NCI-H1417 (cell line): ENCODE measurements at regions not wholly inside any gene's neighbourhood (a gene's known extent, or its start where the extent isn't known, plus 50 kb on each side); places are given as distances from the start of the nearest gene placed in this dataset.
"Not testable (repeated sequence)": the region's sequence is repeated elsewhere in the genome, so short reads cannot be mapped to it uniquely, and the experiment has no call there.

ENCODE experiments used
- DNase-seq, 3 experiments: peaks; one replicate each; lab custom pipeline; 2025; lab: John Stamatoyannopoulos, UW

GRCh38 chr1:8169364-8170058, 143.4 kb upstream of the ERRFI1 start:
- DNase-seq, result peak; percentile 57 to 84 (median 72)

- DNase-seq, result no peak
Measured at GRCh38 chr1:8167936-8168335, 141.8 kb upstream of the ERRFI1 start.

DNA sequence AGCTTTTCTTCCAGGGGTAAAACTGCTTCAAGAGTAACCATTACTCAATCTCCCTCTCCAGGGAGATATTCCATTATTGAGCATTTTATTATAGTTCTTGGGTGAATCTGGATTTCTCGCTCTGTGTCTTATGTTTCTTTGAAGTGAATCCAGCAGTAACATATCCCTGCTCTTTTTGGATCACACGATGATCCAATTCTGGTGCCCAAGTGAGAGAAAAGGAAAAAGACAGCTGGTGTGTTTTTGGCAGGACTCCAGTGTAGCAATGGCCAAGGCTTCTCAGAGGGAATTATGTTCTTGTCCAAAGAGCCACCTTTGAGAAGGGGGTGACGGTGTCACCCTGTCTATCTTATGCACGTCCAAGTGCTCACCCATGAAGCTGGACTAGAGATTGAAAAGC, 140.3 kb upstream of the ERRFI1 start:
- peak in 2 of 3 experiments; percentile 40 to 44 for DNase-seq

DNA sequence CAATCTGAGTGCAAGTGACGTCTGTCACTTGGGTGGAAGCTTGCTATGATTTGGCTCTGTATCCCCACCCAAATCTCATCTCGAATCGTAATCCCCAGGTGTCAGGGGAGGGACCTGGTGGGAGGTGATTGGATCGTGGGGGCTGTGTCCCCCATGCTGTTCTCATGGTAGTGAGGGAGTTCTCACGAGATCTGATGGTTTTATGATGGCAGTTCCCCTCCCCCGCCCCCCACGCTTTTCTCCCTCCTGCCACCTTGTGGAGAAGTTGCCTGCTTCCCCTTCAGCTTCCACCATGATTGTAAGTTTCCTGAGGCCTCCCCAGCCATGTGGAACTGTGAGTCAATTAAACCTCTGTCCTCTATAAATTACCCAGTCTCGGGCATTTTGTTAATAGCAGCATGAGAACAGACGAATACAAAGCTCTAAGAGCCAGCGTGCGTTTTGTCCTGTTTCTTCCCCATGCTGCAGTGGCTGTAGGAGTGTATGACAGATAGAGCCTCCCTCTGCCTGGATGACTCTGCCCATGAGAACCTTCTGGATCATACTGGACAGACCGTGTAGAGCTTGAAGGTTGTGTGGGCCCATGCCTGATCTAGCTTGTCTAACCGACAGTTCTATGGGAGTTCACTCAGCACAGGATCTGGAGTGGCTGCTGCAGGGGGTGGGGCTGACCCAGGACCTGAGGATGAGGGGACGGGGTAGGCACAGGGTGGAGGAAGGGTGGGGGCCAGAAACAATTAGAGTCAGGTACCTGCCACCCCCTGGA, 139.7 kb upstream of the ERRFI1 start:
- DNase-seq, result no peak

- no peak for DNase-seq
Measured at GRCh38 chr1:8164670-8165069, 138.6 kb upstream of the ERRFI1 start.

GRCh38 chr1:8163039-8163438, 136.9 kb upstream of the ERRFI1 start:
- DNase-seq, result no peak

- no peak for DNase-seq
Measured at GRCh38 chr1:8162168-8162567, 136.1 kb upstream of the ERRFI1 start.

- no peak for DNase-seq
Measured at GRCh38 chr1:8161546-8162105, 135.5 kb upstream of the ERRFI1 start.

DNA sequence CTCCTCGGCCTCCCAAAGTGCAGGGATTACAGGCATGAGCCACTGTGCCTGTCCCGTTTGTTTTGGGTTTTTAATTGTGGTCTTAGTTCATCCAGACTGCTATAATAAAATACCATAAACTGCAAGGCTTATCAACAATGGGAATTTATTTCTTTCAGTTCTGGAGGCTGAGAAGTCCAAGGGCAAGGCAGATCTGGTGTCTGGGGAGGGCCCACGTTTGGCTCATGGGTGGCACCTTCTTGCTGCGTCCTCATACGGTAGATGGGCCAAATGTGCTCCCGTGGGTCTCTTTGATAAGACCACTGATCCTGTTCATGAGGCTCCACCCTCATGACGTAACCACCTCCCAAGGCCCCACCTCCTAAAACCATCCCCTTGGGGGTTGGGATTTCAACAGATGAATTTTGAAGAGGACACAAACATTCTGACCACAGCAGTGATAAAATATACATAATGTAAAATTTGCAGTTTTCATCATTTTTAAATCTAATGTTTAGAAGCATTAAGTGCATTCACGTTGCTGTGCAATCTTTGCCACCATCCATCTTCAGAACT, 133.4 kb upstream of the ERRFI1 start:
- DNase-seq, result no peak

- no peak for DNase-seq
Measured at GRCh38 chr1:8158995-8159394, 132.9 kb upstream of the ERRFI1 start.

DNA sequence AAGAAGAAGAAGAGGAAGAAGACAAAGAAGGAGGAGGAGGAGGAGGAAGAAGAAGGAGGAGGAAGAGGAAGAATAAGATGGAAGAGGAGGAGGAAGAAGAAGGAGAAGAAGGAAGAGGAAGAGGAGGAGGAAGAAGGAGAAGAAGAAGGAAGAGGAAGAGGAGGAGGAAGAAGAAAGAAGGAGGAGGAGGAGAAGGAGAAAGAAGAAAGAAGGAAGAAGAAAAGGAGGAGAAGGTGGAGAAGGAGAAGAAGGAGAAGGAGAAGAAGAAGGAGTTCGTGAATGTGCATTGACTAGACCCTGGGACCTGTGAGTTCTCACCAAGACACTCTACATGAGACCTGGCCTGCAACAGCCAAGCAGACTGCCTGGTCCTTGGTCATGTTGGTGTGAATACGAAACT, 131.7 kb upstream of the ERRFI1 start:
- no peak for DNase-seq

- DNase-seq, result peak in 1 of 3 experiments; percentile 38
Measured at GRCh38 chr1:8155528-8156186, 129.5 kb upstream of the ERRFI1 start.

GRCh38 chr1:8154621-8155052, 128.5 kb upstream of the ERRFI1 start:
- DNase-seq, result peak; percentile 60 to 88 (median 87)

- peak in 1 of 3 experiments; percentile 11 for DNase-seq
Measured at GRCh38 chr1:8153961-8154360, 127.9 kb upstream of the ERRFI1 start.

DNA sequence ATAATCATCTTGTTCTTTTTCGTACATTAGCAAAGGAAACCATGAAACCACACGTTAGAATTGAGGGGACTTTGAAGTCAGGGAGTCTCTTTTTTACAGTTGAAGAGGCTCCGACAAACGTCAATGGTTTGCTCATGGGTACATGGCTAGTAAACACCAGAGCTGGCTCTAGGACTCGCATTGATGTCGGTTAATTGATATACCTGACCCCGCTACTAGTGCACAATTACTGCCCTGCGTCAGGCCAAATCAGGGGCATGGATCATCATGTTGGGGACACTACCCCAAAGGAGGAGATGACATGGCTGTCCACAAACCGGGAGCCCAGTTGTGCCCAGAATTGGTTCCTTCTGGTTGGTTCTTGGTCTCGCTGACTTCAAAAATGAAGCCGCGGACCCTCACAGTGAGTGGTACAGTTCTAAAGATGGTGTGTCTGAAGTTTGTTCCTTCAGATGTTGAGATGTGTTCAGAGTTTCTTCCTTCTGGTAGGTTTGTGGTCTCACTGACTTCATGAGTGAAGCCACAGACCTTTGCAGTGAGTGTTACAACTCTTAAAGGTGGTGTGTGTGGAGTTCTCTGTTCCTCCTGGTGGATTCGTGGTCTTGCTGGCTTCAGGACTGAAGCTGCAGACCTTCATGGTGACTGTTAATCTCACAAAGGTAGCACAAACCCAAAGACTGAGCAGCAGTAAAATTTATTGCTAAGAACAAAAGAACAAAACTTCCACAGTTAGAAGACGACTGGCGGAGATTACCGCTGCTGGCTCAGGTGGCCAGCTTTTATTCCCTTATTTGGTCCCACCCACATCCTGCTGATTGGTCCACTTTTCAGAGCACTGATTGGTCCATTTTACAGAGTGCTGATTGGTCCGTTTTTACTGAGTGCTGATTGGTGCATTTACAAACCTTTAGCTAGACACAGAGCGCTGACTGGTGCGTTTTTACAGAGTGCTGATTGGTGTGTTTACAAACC, 126.9 kb upstream of the ERRFI1 start:
- DNase-seq, result no peak

- no peak for DNase-seq
Measured at GRCh38 chr1:8151647-8152046, 125.5 kb upstream of the ERRFI1 start.

GRCh38 chr1:8149756-8150155, 123.6 kb upstream of the ERRFI1 start:
- not testable (repeated sequence) for DNase-seq

- DNase-seq, result no peak
Measured at GRCh38 chr1:8147956-8148355, 121.8 kb upstream of the ERRFI1 start.

- no peak for DNase-seq
Measured at GRCh38 chr1:8146257-8146855, 120.2 kb upstream of the ERRFI1 start.

- DNase-seq, result no peak
Measured at GRCh38 chr1:8145545-8146202, 119.6 kb upstream of the ERRFI1 start.
